ENCODE measurements at regions not wholly inside any gene's neighbourhood (a gene's known extent, or its start where the extent isn't known, plus 50 kb on each side); places are given as distances from the start of the nearest gene placed in this dataset.

GRCh38 chrX:78540171-78540570 lies 119.0 kb downstream of the RTL3 start:
- no peaks in the 10 kb centered on the region for H3K36me3 Mint-ChIP-seq (ENCODE audit: low read depth)
- H3K27ac Mint-ChIP-seq: no peak overlapping the region
- no peaks in the 10 kb centered on the region for H3K4me1 Mint-ChIP-seq
- H3K27me3 Mint-ChIP-seq (ENCODE audit: low read depth): no peaks in the 10 kb centered on the region
- TF ChIP-seq CTCF (IDR thresholded peaks at IDR 0.05; ENCODE audit: unreplicated experiment in 3 of 3): no peak
- H3K4me3 Mint-ChIP-seq: no peak overlapping the region
- H3K9me3 Mint-ChIP-seq: peaks cover 31% of the 10 kb centered on the region

DNA sequence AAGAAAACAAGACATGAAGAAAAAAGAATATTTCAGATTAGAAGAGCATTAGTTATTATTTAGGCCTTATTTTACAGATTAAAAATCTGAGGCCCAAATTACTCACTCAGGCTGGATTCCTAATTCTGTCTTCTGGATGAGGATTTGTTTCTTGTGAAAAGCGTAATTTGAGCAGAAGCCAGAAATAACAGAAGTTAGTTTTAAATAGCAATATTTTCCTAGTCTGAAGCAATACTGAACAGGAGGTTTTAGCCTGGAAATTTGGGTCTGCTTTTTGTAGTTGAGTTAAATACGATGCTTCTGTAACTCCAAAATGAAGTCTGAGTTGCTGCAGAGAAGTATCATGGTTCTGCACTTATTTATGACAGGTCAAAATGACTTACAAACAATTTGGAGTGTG lies 124.9 kb downstream of the RTL3 start:
- Mint-ChIP-seq H3K27ac (no peak overlapping the region), H3K9me3 (peaks cover 2% of the 10 kb centered on the region), H3K36me3 (ENCODE audit: low read depth) (no peaks in the 10 kb centered on the region), H3K27me3 (ENCODE audit: low read depth) (no peaks in the 10 kb centered on the region), H3K4me3 (no peak overlapping the region), H3K4me1 (no peaks in the 10 kb centered on the region)
- TF ChIP-seq CTCF (IDR thresholded peaks at IDR 0.05; ENCODE audit: unreplicated experiment in 3 of 3): no peak

GRCh38 chrX:78532363-78532762 lies 126.8 kb downstream of the RTL3 start:
- Mint-ChIP-seq H3K36me3 (ENCODE audit: low read depth) (no peaks in the 10 kb centered on the region), H3K27ac (no peak overlapping the region), H3K9me3 (no peaks in the 10 kb centered on the region), H3K4me3 (no peak overlapping the region), H3K27me3 (ENCODE audit: low read depth) (no peaks in the 10 kb centered on the region), H3K4me1 (no peaks in the 10 kb centered on the region)
- no peak for TF ChIP-seq CTCF (IDR thresholded peaks at IDR 0.05; ENCODE audit: unreplicated experiment in 3 of 3)

DNA sequence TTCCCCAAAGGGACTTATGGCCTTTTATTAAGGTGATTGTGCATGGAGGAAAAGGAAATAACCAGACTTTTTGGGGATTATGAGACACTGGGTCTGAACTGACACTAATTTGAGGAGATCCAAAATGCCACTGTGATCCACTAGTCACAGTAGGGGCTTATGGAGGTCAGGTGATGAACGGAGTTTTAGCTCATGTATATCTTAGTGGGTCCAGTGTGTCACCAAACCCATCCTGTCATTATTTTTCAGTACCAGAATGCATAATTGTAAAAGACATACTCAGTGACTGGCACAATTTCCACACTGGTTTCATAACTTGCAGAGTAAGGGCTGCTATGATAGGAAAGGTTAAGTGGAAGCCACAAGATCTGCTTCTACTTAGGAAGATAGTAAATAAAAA lies 131.3 kb downstream of the RTL3 start:
- no peaks in the 10 kb centered on the region for H3K36me3 Mint-ChIP-seq (ENCODE audit: low read depth)
- H3K9me3 Mint-ChIP-seq: peaks cover 4% of the 10 kb centered on the region
- H3K4me3 Mint-ChIP-seq: no peak overlapping the region

DNA sequence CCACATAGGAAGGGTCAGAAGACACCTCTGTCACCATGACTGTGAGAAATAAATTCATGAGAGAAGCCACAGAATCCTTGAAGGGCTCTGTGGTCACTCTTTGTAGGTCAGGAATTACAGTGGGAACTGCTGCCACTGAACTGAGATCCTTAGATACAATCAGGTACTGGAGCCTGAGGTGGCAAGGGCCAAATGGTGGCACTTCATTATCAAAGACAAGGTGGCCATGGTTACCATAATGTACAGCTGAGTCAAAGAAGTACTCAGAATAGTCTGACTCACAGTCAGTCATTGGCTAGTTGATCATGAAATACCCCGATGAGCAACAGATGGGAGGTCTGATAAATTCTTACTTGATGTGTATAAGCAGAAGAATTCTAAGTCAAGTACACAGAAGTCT lies 131.9 kb downstream of the RTL3 start:
- H3K4me3 Mint-ChIP-seq: no peak overlapping the region
- no peaks in the 10 kb centered on the region for H3K27me3 Mint-ChIP-seq (ENCODE audit: low read depth)
- no peaks in the 10 kb centered on the region for H3K4me1 Mint-ChIP-seq
- TF ChIP-seq CTCF (IDR thresholded peaks at IDR 0.05; ENCODE audit: unreplicated experiment in 3 of 3): no peak
- H3K27ac Mint-ChIP-seq: no peak overlapping the region
- H3K9me3 Mint-ChIP-seq: peaks cover 4% of the 10 kb centered on the region
- no peaks in the 10 kb centered on the region for H3K36me3 Mint-ChIP-seq (ENCODE audit: low read depth)

More for the DNA sequence above, 131.3 kb downstream of the RTL3 start:
- Mint-ChIP-seq H3K27ac (no peak overlapping the region), H3K27me3 (ENCODE audit: low read depth) (no peaks in the 10 kb centered on the region), H3K4me1 (no peaks in the 10 kb centered on the region)
- TF ChIP-seq CTCF (IDR thresholded peaks at IDR 0.05; ENCODE audit: unreplicated experiment in 3 of 3): no peak

DNA sequence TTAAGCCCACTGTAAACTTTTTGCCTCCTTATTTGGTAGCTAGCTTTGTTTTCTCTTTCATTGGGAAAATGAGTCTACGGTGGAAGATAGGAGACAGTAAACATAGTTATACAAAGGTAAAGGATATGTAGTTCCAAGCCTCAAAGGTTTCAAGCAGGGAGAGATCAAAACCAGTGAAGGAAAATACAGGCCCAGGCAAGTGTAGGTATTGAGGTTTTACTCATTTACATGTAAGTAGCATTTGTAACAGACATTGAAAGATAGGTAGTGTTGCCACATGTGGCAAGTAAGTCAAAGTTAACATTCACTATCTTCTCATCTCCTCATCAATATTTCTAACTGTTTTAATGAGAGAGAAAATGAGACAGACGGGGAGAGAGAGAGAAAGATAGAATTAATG lies 136.5 kb downstream of the RTL3 start:
- no peak overlapping the region for H3K27ac Mint-ChIP-seq

More for the DNA sequence above, 136.5 kb downstream of the RTL3 start:
- no peaks in the 10 kb centered on the region for H3K36me3 Mint-ChIP-seq (ENCODE audit: low read depth)
- no peaks in the 10 kb centered on the region for H3K27me3 Mint-ChIP-seq (ENCODE audit: low read depth)
- no peaks in the 10 kb centered on the region for H3K4me1 Mint-ChIP-seq
- no peak overlapping the region for H3K4me3 Mint-ChIP-seq
- TF ChIP-seq CTCF (IDR thresholded peaks at IDR 0.05; ENCODE audit: unreplicated experiment in 3 of 3): no peak
- peaks cover 4% of the 10 kb centered on the region for H3K9me3 Mint-ChIP-seq

All from nephron (organoid).